ENCODE measurements at regions not wholly inside any gene's neighbourhood (a gene's known extent, or its start where the extent isn't known, plus 50 kb on each side); places are given as distances from the start of the nearest gene placed in this dataset.

DNA sequence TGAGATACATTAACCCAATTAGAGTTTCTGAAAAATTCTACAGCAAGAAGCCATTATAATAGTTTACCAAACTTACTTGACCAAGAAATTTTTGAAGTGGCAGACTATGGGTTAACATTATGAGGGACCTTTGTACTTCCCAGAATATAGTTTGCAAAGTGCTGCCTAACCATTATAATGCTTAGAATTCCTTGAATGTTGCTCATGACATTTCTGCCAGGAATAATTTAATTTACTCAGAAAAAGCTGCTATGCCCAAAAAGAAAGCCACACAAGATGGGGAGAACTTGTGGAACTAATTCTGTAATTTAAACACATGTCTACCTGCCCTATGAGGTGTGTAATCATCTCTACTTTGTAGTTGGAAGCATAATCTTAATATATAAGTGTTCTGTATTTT is 58.1 kb upstream of the MYCBP2 start:
- no peaks in the 10 kb centered on the region for H3K9me3 ChIP-seq (ENCODE audit: control insufficient read depth, insufficient read depth, low read length)
- H3K4me1 ChIP-seq (ENCODE audit: control insufficient read depth, insufficient read depth, low read length): peaks cover 1% of the 10 kb centered on the region; the same call in 1 of the 2 replicates
- DNase-seq (ENCODE audit: low read depth, low spot score): no peak
- H3K4me3 ChIP-seq (ENCODE audit: low read length): no peak overlapping the region
- no peak overlapping the region for H3K27ac ChIP-seq (ENCODE audit: low read length)
- H3K27me3 ChIP-seq (ENCODE audit: control insufficient read depth, insufficient read depth, low read length): no peaks in the 10 kb centered on the region
- H3K36me3 ChIP-seq (ENCODE audit: control insufficient read depth, insufficient read depth, low read length): no peaks in the 10 kb centered on the region

DNA sequence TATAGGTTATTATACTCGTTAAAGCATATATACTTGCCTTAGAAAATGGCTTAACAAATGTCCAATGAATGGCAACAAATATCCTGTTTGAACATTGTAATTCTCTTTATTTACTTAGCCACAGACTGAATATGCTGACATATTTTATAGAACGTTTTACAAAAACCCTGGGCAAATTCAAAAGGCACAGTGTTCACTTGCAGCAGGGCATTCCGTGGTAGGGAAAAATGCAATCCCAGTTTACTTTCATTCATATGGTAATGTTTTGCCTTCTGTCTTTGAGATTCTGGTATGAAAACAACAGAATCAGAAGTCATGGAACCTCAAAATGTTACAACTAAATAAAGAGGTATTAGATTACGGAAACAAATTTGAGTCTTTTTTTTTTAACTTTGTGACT is 56.2 kb upstream of the MYCBP2 start:
- WGBS (ENCODE audit: insufficient coverage, insufficient read length): no CpG with 5 or more reads among the region's 4 CpGs
- H3K4me1 ChIP-seq (ENCODE audit: control insufficient read depth, insufficient read depth, low read length): peaks cover 1% of the 10 kb centered on the region; the same call in 1 of the 2 replicates
- H3K9me3 ChIP-seq (ENCODE audit: control insufficient read depth, insufficient read depth, low read length): no peaks in the 10 kb centered on the region
- no peak overlapping the region for H3K27ac ChIP-seq (ENCODE audit: low read length)
- H3K4me3 ChIP-seq (ENCODE audit: low read length): no peak overlapping the region
- no peaks in the 10 kb centered on the region for H3K36me3 ChIP-seq (ENCODE audit: control insufficient read depth, insufficient read depth, low read length)
- DNase-seq (ENCODE audit: low read depth, low spot score): no peak
- H3K27me3 ChIP-seq (ENCODE audit: control insufficient read depth, insufficient read depth, low read length): no peaks in the 10 kb centered on the region

DNA sequence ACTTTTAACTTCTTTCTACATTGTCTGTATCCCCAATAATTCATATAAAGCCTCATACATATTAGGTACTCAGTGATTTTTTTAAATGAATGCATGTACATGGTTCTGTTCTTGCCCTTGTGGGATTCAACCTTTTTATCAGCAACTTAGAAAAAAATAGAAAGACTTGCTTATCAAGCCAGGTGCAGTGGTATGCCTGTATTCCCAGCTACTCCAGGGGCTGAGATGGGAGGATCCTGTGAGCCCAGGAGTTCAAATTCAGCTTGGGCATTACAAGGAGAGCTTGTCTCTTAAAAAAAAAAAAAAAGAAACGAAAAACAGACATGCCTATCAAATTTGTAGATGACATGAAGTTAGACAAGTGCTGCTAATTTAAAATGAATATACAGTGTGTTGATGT is 54.2 kb upstream of the MYCBP2 start:
- Histone ChIP-seq H3K27ac (ENCODE audit: low read length) (no peak overlapping the region), H3K4me1 (ENCODE audit: control insufficient read depth, insufficient read depth, low read length) (peaks cover 1% of the 10 kb centered on the region; the same call in 1 of the 2 replicates), H3K4me3 (ENCODE audit: low read length) (no peak overlapping the region), H3K27me3 (ENCODE audit: control insufficient read depth, insufficient read depth, low read length) (no peaks in the 10 kb centered on the region), H3K9me3 (ENCODE audit: control insufficient read depth, insufficient read depth, low read length) (no peaks in the 10 kb centered on the region), H3K36me3 (ENCODE audit: control insufficient read depth, insufficient read depth, low read length) (no peaks in the 10 kb centered on the region)
- WGBS (ENCODE audit: insufficient coverage, insufficient read length): no CpG with 5 or more reads among the region's 1 CpG
- DNase-seq (ENCODE audit: low read depth, low spot score): no peak

DNA sequence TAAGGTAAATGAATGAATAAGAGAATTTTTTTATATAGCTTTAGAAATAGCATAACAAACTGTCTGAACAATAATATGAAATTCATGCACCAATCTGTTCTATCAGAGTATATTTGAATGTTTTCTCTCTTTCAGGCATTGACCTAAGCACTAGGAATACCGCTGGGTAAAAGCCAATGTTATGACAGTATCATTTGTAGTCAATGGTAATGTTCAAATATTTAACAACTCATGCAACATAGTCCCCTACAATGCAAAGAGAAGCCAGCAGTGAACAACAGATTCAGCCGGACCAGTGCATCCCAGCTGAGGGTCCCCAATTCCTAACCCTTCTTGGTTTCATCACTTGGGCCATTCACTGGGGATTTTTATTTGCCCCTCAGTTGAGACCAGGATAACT is 52.6 kb upstream of the MYCBP2 start:
- Histone ChIP-seq H3K36me3 (ENCODE audit: control insufficient read depth, insufficient read depth, low read length) (no peaks in the 10 kb centered on the region), H3K27me3 (ENCODE audit: control insufficient read depth, insufficient read depth, low read length) (no peaks in the 10 kb centered on the region), H3K4me3 (ENCODE audit: low read length) (no peak overlapping the region), H3K4me1 (ENCODE audit: control insufficient read depth, insufficient read depth, low read length) (peaks cover 5% of the 10 kb centered on the region; the same call in 1 of the 2 replicates), H3K27ac (ENCODE audit: low read length) (no peak overlapping the region), H3K9me3 (ENCODE audit: control insufficient read depth, insufficient read depth, low read length) (no peaks in the 10 kb centered on the region)
- no peak for DNase-seq (ENCODE audit: low read depth, low spot score)
- no CpG with 5 or more reads among the region's 2 CpGs for WGBS (ENCODE audit: insufficient coverage, insufficient read length)

DNA sequence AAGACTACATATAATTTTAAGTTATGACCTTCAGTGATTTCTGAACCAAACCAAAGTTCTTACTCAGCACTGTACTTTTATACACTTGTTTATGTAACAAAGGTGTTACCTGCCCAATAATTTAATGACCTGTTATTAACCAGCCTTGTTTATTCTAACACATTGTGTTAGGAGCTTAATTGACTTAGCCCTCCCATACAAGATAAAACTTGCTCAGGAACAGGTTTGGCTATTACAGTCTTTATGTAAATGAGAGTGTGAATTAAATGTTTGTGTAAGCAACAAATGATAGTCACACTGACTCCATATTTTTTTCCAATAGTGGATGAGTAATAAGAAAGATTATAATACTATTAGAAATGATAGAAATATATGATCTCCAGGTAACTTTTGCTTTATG is 51.8 kb upstream of the MYCBP2 start:
- H3K27me3 ChIP-seq (ENCODE audit: control insufficient read depth, insufficient read depth, low read length): no peaks in the 10 kb centered on the region

DNA sequence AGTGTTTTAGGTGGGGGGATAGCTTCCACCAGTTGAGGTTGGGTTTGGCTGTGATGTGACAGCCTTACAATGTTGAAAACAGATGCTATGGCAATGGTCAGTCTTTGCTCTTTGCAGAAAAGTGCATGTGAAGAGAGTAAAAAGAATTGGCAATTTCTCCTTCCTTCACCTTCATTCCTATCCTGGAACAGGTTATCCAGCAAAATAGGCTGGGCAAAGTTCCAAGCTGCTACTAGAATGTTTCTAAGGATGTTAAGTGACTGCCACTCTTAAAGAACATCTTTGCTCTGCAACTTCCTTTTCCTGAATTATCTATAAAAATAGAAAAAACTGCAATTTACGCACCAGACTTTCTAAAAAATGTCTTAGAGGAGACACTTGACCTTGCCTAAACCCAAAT is 50.1 kb upstream of the MYCBP2 start:
- H3K36me3 ChIP-seq (ENCODE audit: control insufficient read depth, insufficient read depth, low read length): no peaks in the 10 kb centered on the region
- no peak overlapping the region for H3K4me3 ChIP-seq (ENCODE audit: low read length)
- no CpG with 5 or more reads among the region's 1 CpG for WGBS (ENCODE audit: insufficient coverage, insufficient read length)
- peaks cover 5% of the 10 kb centered on the region; the same call in 1 of the 2 replicates for H3K4me1 ChIP-seq (ENCODE audit: control insufficient read depth, insufficient read depth, low read length)
- H3K9me3 ChIP-seq (ENCODE audit: control insufficient read depth, insufficient read depth, low read length): no peaks in the 10 kb centered on the region
- DNase-seq (ENCODE audit: low read depth, low spot score): no peak
- no peak overlapping the region for H3K27ac ChIP-seq (ENCODE audit: low read length)
- H3K27me3 ChIP-seq (ENCODE audit: control insufficient read depth, insufficient read depth, low read length): no peaks in the 10 kb centered on the region

More for the DNA sequence above, 51.8 kb upstream of the MYCBP2 start:
- no peak overlapping the region for H3K4me3 ChIP-seq (ENCODE audit: low read length)
- no peak overlapping the region for H3K27ac ChIP-seq (ENCODE audit: low read length)
- H3K9me3 ChIP-seq (ENCODE audit: control insufficient read depth, insufficient read depth, low read length): no peaks in the 10 kb centered on the region
- no peaks in the 10 kb centered on the region for H3K36me3 ChIP-seq (ENCODE audit: control insufficient read depth, insufficient read depth, low read length)
- H3K4me1 ChIP-seq (ENCODE audit: control insufficient read depth, insufficient read depth, low read length): peaks cover 5% of the 10 kb centered on the region; the same call in 1 of the 2 replicates
- no peak for DNase-seq (ENCODE audit: low read depth, low spot score)
